Loucy (cell line): ENCODE measurements at regions not wholly inside any gene's neighbourhood (a gene's known extent, or its start where the extent isn't known, plus 50 kb on each side); places are given as distances from the start of the nearest gene placed in this dataset.

Experiments
- H2AFZ ChIP-seq: fragments of 200-600 bp; sonication (generic); 2 replicates; pipeline ENCODE4 v1.6.0; 2016; ENCODE audit warnings: antibody characterized with exemption, mild to moderate bottlenecking, low read length, moderate library complexity
- H3F3A ChIP-seq: fragments of 200-600 bp; 2 replicates; pipeline ENCODE4 v1.6.0; 2016; ENCODE audit warnings: antibody characterized with exemption, low read depth, mild to moderate bottlenecking
- H3K27me3 ChIP-seq: fragments of 200-600 bp; sonication (generic); 2 replicates; pipeline ENCODE4 v1.6.1; 2014; ENCODE audit warnings: low read length, mild to moderate bottlenecking; ENCODE audit not compliant: insufficient read depth, poor library complexity, severe bottlenecking
- H3K36me3 ChIP-seq: fragments of 200-600 bp; sonication (generic); 2 replicates; pipeline ENCODE4 v1.6.1; 2016; ENCODE audit warnings: low read length; ENCODE audit not compliant: insufficient read depth
- H3K4me1 ChIP-seq: fragments of 200-600 bp; sonication (generic); 2 replicates; pipeline ENCODE4 v1.5.1; 2014; ENCODE audit warnings: low read length, mild to moderate bottlenecking; ENCODE audit not compliant: insufficient read depth, poor library complexity, severe bottlenecking
- H3K4me2 ChIP-seq: fragments of 200-600 bp; sonication (generic); 2 replicates; pipeline ENCODE4 v1.6.0; 2014; ENCODE audit warnings: antibody characterized with exemption, low read length, low read depth, mild to moderate bottlenecking; ENCODE audit not compliant: poor library complexity, severe bottlenecking
- H3K4me3 ChIP-seq: fragments of 200-600 bp; sonication (generic); 2 replicates; pipeline ENCODE4 v1.5.1; 2014; ENCODE audit warnings: low read length, mild to moderate bottlenecking, mixed read lengths; ENCODE audit not compliant: poor library complexity, severe bottlenecking
- H3K79me2 ChIP-seq: fragments of 200-600 bp; sonication (generic); 2 replicates; pipeline ENCODE4 v1.6.1; 2014; ENCODE audit warnings: low read length; ENCODE audit not compliant: insufficient read depth
- H3K9ac ChIP-seq: fragments of 200-600 bp; sonication (generic); 2 replicates; pipeline ENCODE4 v1.6.0; 2014; ENCODE audit warnings: mild to moderate bottlenecking, low read depth, low read length, moderate library complexity; ENCODE audit not compliant: poor library complexity, severe bottlenecking
- H3K9me2 ChIP-seq: fragments of 200-600 bp; sonication (generic); replicated peaks from 2 replicates; pipeline ENCODE4 v1.6.1; 2016; ENCODE audit warnings: low read depth, low read length, mixed read lengths
- H3K9me3 ChIP-seq: fragments of 200-600 bp; sonication (generic); 2 replicates; pipeline ENCODE4 v1.6.1; 2014; ENCODE audit warnings: mild to moderate bottlenecking, antibody characterized with exemption, low read length, low read depth; ENCODE audit not compliant: insufficient read depth
- H4K20me1 ChIP-seq: fragments of 200-600 bp; sonication (generic); 2 replicates; pipeline ENCODE4 v1.6.0; 2014; ENCODE audit warnings: antibody characterized with exemption, low read length, mild to moderate bottlenecking; ENCODE audit not compliant: insufficient read depth, poor library complexity, severe bottlenecking
- CTCF ChIP-seq: fragments of 200-600 bp; sonication (generic); conservative IDR thresholded peaks from 2 replicates; pipeline ENCODE4 v1.5.1; 2014; ENCODE audit warnings: mild to moderate bottlenecking, antibody characterized with exemption, low read length
- EZH2phosphoT487 ChIP-seq: fragments of 200-600 bp; IDR thresholded peaks from 2 replicates; pipeline ENCODE4 v1.6.1; 2018; ENCODE audit warnings: antibody characterized with exemption, mild to moderate bottlenecking, moderate library complexity, borderline replicate concordance

GRCh38 chr4:177960566-177960965 lies 518.3 kb upstream of the AGA start:
- H3K36me3 ChIP-seq: no peaks in the 10 kb centered on the region
- no peak overlapping the region for H3K4me2 ChIP-seq
- no peaks in the 10 kb centered on the region for H3F3A ChIP-seq
- H2AFZ ChIP-seq: no peak overlapping the region
- TF ChIP-seq EZH2phosphoT487: no peak
- H3K4me1 ChIP-seq: no peaks in the 10 kb centered on the region
- H3K27me3 ChIP-seq: no peaks in the 10 kb centered on the region
- no peaks in the 10 kb centered on the region for H4K20me1 ChIP-seq
- no peak overlapping the region for H3K4me3 ChIP-seq
- no peak overlapping the region for H3K9ac ChIP-seq
- H3K9me3 ChIP-seq: no peaks in the 10 kb centered on the region
- H3K79me2 ChIP-seq: no peaks in the 10 kb centered on the region
- H3K9me2 ChIP-seq: no peaks in the 10 kb centered on the region

- H3K27me3 ChIP-seq: no peaks in the 10 kb centered on the region
- no peak overlapping the region for H3K4me2 ChIP-seq
- no peaks in the 10 kb centered on the region for H3K79me2 ChIP-seq
- no peak overlapping the region for H3K4me3 ChIP-seq
- H2AFZ ChIP-seq: no peak overlapping the region
- H3K9ac ChIP-seq: no peak overlapping the region
- H3K36me3 ChIP-seq: no peaks in the 10 kb centered on the region
- TF ChIP-seq CTCF (no peak), EZH2phosphoT487 (no peak)
- H4K20me1 ChIP-seq: no peaks in the 10 kb centered on the region
- H3K9me2 ChIP-seq: no peaks in the 10 kb centered on the region
- H3K9me3 ChIP-seq: no peaks in the 10 kb centered on the region
- H3K4me1 ChIP-seq: no peaks in the 10 kb centered on the region
- no peaks in the 10 kb centered on the region for H3F3A ChIP-seq
Measured at GRCh38 chr4:177961761-177962380, 519.6 kb upstream of the AGA start.

GRCh38 chr4:177964061-177964460 lies 521.8 kb upstream of the AGA start:
- Histone ChIP-seq H3K27me3 (no peaks in the 10 kb centered on the region), H3F3A (no peaks in the 10 kb centered on the region), H3K9ac (no peak overlapping the region), H2AFZ (no peak overlapping the region), H3K36me3 (no peaks in the 10 kb centered on the region), H4K20me1 (no peaks in the 10 kb centered on the region), H3K4me2 (no peak overlapping the region), H3K9me2 (no peaks in the 10 kb centered on the region), H3K4me1 (no peaks in the 10 kb centered on the region), H3K79me2 (no peaks in the 10 kb centered on the region), H3K9me3 (no peaks in the 10 kb centered on the region; the same call in 1 of the 2 replicates), H3K4me3 (no peak overlapping the region)
- TF ChIP-seq EZH2phosphoT487: no peak
- TF ChIP-seq CTCF: no peak

GRCh38 chr4:177964693-177965168 lies 522.5 kb upstream of the AGA start:
- no peak for TF ChIP-seq EZH2phosphoT487
- TF ChIP-seq CTCF: no peak
- Histone ChIP-seq H3K4me2 (no peak overlapping the region), H3F3A (no peaks in the 10 kb centered on the region), H3K4me3 (no peak overlapping the region), H3K9ac (no peak overlapping the region), H3K4me1 (no peaks in the 10 kb centered on the region), H2AFZ (no peak overlapping the region), H3K9me3 (no peaks in the 10 kb centered on the region; the same call in 1 of the 2 replicates), H3K27me3 (no peaks in the 10 kb centered on the region), H4K20me1 (no peaks in the 10 kb centered on the region), H3K36me3 (no peaks in the 10 kb centered on the region), H3K9me2 (no peaks in the 10 kb centered on the region), H3K79me2 (no peaks in the 10 kb centered on the region)
